ENCODE measurements at regions not wholly inside any gene's neighbourhood (a gene's known extent, or its start where the extent isn't known, plus 50 kb on each side); places are given as distances from the start of the nearest gene placed in this dataset.

DNA sequence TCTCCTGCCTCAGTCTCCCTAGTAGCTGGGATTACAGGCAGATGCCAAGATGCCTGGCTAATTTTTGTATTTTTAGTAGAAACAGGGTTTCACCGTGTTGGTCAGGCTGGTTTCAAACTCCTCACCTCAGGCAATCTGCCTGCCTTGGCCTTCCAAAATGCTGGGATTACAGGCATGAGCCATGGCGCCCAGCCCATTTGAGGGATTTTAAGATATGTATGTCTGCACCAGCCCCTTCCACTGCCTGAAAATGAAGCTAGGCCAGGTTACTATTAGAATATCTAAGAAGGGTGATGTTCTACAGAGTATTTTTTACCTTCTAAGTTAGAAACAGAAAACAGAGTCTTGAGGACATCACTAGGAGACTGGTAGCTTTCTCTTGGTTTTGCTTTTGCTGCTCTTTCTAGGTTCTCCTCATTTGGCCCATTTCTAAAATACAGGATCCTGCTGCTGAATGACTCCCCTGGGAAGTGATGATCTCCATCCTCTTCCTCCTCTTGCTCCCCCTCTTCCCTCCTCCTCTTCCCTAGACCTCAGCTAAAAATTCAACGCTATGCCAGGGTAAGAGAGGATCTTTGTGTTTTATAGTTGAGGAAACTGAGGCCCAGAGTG is 118.5 kb downstream of the MYCN start:
- no peak for TF ChIP-seq YY1 (IDR thresholded peaks at IDR 0.05; ENCODE audit: insufficient read depth, insufficient read length)
- TF ChIP-seq ZNF274 (IDR thresholded peaks at IDR 0.05; ENCODE audit: low read depth, low read length) = no peak
- no peak for TF ChIP-seq SUZ12 (IDR thresholded peaks at IDR 0.05; ENCODE audit: extremely low read depth, insufficient read depth, insufficient read length)
